Daoy (cell line): ENCODE measurements at regions not wholly inside any gene's neighbourhood (a gene's known extent, or its start where the extent isn't known, plus 50 kb on each side); places are given as distances from the start of the nearest gene placed in this dataset.

Experiments
- DNase-seq: peaks from one replicate; pipeline ENCODE4 v3.0.0-alpha.2; 2015; ENCODE audit warnings: low read depth

DNA sequence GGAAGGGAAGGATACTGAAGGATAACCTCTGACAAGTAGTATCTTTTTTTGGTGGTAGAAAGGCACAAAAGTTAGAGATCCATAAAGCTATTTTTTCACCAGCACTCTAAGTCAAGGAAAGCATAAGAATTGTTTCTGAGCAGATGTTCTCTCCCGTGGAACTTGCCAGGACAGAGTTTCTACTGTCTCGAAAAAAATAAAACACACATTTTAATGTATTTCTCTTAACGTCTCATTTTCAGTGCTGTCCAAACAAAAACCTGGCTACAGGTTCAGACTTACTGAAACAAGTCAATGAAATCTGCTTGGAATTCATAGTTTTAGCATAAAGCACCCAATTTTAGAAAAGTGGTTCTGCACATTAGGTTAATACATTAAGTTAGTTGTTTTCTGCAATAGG lies 338.3 kb downstream of the LTN1 start:
- DNase-seq: no peak

- no peak for DNase-seq
Observed at GRCh38 chr21:28644762-28645161, 347.9 kb downstream of the LTN1 start.

GRCh38 chr21:28642891-28643290 lies 349.8 kb downstream of the LTN1 start:
- DNase-seq: no peak

DNA sequence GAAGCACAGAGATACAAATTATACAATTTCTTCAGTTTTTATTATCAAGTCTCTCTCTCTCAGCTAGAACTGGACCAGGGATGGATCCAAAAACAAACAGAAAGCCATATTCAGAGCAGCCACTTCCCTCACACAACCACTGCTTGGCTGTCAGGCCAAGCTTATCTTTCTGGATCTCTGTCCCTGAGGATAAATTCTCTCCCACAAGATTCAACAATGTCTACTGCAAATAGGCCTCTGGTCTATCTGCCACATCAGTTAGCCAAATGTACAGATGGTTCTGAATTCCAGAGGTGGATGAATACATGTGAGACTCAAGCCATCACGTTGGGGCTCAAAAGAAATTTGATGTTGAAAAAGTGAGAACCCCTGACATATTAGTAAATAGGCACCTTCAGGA lies 350.9 kb downstream of the LTN1 start:
- DNase-seq: no peak

DNA sequence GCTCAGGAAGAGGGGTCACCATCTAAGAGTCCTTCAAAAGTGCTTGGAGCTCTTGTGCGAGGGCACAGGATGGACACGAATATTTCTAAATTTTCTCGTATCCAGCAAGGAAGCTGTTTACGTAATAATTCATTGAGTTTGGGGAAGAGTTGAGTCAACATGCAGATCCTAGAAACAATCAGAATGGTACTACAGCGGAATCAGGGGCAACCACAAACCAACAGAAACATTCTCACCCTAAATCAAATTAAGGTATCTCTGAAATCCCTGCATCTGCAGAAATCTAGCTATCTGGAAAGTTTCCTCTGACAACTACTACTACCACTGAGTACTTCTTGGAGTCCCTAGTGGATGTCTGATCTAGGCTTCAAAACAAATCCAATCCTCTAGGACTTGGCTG lies 352.4 kb downstream of the LTN1 start:
- DNase-seq: no peak

GRCh38 chr21:28639737-28640136 lies 352.9 kb downstream of the LTN1 start:
- DNase-seq: no peak

DNA sequence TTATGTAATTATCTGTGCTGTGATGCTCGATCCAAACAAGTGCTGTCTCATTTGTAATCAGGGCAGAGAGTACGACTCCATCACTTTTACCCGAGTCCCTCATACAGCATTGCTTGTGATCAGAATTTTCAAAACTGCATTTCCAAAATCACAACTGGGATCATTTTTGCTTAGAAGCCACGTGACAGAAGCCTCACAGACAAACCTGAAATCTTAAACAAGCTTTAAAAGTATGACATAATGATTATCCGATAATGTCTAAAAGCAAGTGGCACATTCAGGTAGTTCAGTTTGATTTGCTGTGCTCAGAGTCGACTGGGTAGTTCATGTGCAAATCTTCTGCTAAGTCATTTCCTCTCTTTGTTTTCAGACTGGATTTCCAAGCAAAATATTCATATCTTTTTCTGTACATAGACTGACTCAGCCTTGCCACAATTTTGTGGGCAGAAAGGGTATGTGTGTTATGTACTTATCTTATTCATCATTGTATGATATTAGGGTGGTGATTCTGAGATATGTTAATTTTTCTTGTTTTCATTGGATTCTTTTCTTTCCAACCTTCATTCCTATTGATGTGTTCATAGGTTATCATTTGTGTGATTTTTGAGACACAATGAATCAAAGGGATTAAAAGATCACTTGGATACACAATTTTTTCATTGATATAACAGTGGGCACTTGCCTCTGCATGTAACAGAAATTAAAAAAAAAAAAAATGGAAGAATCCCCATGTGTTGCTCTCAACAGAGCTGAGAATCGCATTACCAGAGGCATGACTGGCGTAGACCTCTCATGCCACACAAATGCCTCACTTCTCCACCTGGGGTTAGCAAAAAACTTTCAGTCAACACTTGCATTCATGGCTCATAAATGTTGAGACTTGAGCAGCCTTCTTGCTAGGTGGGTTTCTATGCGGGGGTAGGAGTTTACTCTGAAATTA lies 355.7 kb downstream of the LTN1 start:
- DNase-seq: peak; percentile 62

DNA sequence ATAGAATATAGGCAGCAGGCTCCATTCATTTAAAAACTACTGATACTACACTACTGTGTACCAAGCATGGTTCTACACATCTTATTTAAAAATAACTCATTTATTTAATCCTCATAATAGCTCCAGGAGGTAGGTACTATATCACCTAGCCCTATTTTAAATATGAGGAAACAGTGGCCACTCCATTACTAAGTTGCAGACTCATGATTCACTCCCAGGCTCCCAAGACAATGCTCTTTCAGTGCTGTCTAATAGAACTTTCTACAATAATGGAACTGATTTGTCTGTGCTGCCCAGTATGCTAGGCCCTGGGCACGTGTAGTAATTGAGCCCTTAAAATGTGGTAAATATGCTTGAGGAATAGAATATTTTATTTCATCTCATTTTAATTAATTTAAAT lies 357.1 kb downstream of the LTN1 start:
- no peak for DNase-seq

DNA sequence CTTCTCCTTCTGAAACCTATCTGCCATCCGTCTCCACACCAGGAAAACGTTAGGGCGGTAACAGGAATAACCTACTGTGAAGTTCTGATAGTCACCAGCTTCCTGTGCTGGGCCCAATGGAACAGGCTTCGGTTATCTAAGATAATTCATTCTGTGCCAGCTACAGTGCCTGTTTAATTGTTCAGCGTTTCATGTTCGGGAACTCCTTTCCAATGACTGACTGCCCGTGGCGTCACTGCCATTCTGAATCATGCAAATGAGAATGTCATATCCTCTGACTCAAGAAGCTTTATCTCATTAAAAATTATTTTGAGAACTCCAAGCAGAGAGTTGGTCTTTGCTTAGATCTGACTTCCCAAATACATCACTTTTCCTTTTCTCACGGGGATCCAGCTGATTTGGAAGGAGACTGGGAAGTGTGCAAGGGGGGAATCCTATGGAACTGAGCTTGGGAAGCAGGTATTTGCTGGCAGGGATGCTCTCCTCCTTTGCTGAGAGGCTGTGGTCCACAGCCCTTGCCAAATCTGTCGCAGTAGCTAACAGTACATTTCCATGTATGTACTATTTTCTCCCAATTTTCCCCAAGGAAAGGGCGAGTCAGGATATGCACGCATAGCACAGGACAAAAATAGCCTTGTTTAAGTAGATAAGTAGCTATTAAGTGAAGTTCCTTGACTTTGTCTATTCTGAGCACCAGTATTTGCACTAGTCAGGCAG lies 358.7 kb downstream of the LTN1 start:
- peak; percentile 48 for DNase-seq

DNA sequence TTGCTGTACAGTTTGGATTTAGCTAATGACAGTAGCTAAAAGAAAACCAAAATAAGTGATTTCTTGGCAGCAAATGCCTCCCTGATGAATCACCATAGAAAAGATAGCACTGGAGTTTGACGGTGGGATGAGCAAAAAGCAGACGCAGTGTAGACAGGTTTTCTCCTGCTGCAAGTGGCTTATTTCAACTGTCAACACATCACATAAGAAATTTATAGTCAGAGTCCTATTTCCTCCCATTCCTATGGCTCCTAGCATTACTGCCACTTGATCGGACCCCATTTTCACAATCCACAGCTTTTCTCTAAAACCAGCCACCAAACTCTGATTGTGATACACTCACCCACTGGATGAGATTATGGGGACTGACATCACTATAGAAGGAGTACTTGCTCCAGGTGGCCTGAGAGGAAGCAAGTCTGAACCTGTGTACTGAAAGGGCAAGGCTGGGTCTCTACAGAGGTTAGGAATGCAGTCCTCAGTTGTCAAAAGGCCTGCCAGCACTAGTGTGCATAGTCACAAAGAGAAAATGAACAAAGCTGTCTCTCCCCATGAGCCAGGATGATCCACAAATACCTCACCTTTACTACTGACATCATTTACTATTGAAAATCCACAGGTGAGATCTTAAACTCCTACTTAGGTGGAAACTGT lies 359.8 kb downstream of the LTN1 start:
- DNase-seq: no peak

GRCh38 chr21:28627691-28628090 lies 365.0 kb downstream of the LTN1 start:
- no peak for DNase-seq

GRCh38 chr21:28627261-28627660 lies 365.4 kb downstream of the LTN1 start:
- no peak for DNase-seq

GRCh38 chr21:28624626-28625025 lies 368.1 kb downstream of the LTN1 start:
- DNase-seq: no peak

DNA sequence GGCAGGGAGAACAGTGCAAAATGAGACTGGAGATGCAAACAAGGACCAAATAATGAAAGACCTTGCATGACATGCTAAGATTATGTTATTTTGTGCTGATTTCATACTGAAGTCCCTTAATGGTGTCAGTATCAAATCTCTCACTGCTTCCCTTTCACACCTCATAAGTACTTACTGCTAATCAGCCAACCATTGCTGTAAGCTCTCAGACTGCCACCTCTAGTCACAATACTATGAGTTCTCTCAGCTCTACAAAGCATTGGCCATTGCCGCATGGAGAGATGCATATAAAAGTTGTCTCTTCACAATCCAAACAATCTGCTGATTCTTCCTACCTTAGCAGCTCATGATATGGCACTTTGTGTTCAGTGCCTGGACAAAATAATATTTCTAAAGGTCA lies 375.4 kb downstream of the LTN1 start:
- no peak for DNase-seq

DNA sequence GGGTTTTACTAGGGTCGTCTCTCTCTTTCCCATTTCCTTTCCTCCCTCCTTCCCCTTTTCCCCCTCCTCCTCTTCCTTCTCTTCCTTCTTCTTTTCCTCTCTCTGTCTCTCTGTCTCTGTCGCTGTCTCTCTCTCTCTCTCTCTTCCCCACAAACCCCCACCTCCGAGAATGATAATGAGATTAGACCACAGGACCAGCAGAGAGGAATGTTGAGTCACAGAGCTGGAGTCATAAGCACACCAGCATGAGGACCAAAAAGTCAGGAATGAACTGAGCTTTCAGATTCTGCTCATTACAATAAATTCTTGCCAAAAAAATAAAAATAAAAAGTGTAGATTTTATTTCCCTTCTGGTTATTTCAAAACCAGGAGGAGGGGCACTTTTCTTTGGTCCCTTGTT lies 377.4 kb downstream of the LTN1 start:
- peak; percentile 20 for DNase-seq

DNA sequence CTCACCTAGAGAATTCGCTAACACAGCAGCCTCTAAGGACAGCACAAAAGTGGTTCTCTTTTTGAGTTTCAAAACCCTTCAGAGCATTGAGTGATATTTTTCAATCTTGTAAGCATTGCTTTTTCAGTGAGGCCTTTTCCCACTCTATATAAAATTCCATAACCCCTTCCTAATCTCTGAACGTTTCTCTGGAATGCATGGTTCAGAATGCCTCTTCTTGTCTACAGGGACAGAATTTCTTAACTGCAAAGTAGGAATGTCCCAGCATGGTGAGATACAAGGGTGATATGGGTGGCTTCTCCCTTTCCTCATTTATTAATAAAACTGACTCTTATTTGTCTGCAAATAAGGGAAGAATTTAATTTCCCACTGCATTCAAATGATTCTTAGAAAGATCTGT lies 377.9 kb downstream of the LTN1 start:
- DNase-seq: no peak

DNA sequence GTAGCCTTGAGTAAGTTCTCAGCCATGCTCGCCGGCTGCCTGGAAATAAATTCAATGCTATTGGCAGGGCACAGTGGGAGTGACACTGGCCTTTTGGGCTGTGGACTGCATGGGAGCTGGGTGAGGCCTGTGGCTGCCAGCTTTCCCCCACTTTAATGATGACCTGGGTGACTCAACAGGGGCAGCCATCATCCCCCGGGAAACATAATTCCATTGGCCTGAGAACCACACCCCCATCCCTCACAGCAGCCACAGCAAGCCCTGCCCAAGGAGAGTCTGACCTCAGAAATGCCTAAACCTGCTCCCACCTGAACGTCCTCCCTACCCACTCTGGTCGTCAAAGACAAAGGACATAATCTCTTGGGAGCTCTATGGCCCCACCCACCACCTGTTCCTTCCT lies 384.0 kb downstream of the LTN1 start:
- DNase-seq: no peak

DNA sequence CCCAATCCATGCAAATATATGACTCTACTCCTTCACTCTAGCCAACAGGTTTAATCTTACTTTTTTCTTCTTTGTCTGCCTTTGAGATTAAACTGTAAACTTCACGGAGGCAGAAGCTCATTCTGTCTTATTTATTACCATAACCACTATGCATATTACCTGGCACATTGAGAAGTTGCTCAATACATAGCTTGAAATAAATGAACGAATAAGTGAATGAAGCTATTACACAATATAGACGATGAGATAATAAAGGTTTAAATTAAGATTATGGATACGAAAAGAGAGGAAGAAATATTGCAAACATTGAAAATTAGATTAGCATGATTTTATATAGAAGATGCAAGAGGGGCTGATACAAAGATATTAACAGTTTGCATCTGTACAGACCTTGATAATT lies 385.1 kb downstream of the LTN1 start:
- DNase-seq: no peak

- DNase-seq: no peak
Observed at GRCh38 chr21:28604946-28605537, 387.6 kb downstream of the LTN1 start.

- DNase-seq: no peak
Observed at GRCh38 chr21:28602546-28602945, 390.1 kb downstream of the LTN1 start.

DNA sequence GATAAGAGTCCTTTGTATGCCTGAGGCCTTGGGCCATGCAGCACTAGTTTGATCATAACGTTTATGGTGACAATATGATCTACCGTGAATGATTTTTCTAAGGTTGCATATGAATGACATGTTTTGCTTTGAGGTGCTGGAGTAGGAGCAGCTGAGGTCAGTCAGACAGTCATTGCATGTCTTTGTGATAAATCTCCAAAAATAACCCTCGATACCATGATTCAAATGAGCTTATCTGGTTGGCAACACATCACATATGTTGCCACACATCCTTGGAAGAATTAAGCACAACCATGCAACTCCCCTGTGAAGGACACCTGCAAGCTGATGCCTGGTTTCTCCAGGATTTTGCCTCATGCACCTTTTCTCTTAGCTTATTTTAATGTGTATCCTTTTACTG lies 394.5 kb downstream of the LTN1 start:
- DNase-seq: no peak

DNA sequence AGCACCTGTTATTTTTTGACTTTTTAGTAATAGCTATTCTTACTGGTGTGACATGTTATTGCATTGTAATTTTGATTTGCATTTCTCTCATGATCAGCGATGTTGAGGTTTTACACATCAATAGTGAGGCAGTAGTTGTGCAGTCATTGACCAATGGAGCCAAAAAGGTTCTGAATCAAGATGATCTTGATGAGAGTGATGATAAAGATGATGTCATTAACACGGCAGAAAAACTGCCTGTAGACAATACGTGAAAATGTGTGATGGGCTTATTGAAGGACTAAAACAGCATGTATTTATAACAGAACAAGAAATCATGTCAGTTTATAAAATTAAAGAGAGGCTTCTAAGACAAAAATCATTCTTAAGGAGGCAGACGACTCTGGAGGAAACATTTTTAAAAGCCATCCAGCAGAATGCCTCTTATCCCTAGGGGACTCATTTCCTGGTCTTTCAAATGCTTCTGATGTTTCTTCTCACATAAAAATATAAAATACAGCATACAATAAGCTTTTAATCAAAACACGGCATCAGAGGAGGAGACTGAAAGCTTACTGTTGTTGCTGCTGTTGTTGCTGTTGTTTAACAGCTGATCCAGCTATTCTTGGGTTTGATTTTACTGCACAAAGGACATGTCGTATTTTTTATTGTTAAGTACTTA lies 400.3 kb downstream of the LTN1 start:
- no peak for DNase-seq
